Large intestine (tissue), 3 donors: ENCODE measurements at regions not wholly inside any gene's neighbourhood (a gene's known extent, or its start where the extent isn't known, plus 50 kb on each side); places are given as distances from the start of the nearest gene placed in this dataset.

ENCODE experiments used
- DNase-seq, 2 donors: peaks; one replicate each; pipeline versions ENCODE4 v3.0.0 to v3.0.0-alpha.2; 2013
- H3K27ac ChIP-seq: one replicate; pipeline ENCODE4 v1.5.1; 2013; ENCODE audit warnings: low read length
- H3K27me3 ChIP-seq: 2 replicates; pipeline ENCODE4 v1.6.1; 2013; ENCODE audit warnings: low read length; ENCODE audit not compliant: control insufficient read depth, insufficient read depth
- H3K36me3 ChIP-seq: 2 replicates; pipeline ENCODE4 v1.6.1; 2013; ENCODE audit warnings: low read length; ENCODE audit not compliant: control insufficient read depth, insufficient read depth
- H3K4me1 ChIP-seq: one replicate; pipeline ENCODE4 v1.6.1; 2013; ENCODE audit warnings: low read length; ENCODE audit not compliant: control insufficient read depth, insufficient read depth
- H3K4me3 ChIP-seq: one replicate; pipeline ENCODE4 v1.5.1; 2013; ENCODE audit warnings: low read length
- H3K9me3 ChIP-seq: one replicate; pipeline ENCODE4 v1.6.1; 2013; ENCODE audit warnings: mild to moderate bottlenecking, low read depth, low read length, moderate library complexity; ENCODE audit not compliant: control insufficient read depth
- WGBS: methylation state at CpG from one replicate; pipeline ENCODE4 v1.1.5; 2013; ENCODE audit warnings: low lambda C conversion rate; ENCODE audit not compliant: insufficient coverage; 5-methylcytosine and 5-hydroxymethylcytosine counted together

GRCh38 chr4:108567831-108568230 lies 52.5 kb upstream of the RPL34 start:
- no peak overlapping the region for H3K4me3 ChIP-seq
- H3K27me3 ChIP-seq, result no peaks in the 10 kb centered on the region
- H3K4me1 ChIP-seq, result no peaks in the 10 kb centered on the region
- H3K27ac ChIP-seq, result no peak overlapping the region
- H3K9me3 ChIP-seq, result no peaks in the 10 kb centered on the region
- DNase-seq, result no peak
- H3K36me3 ChIP-seq, result no peaks in the 10 kb centered on the region

GRCh38 chr4:108561116-108561515 lies 59.3 kb upstream of the RPL34 start:
- 71% methylated on average over 1 of the region's 3 CpGs for WGBS
- Histone ChIP-seq H3K9me3 (no peaks in the 10 kb centered on the region), H3K27ac (no peak overlapping the region)

GRCh38 chr4:108560616-108561015 lies 59.8 kb upstream of the RPL34 start:
- H3K9me3 ChIP-seq, result no peaks in the 10 kb centered on the region
- H3K36me3 ChIP-seq, result no peaks in the 10 kb centered on the region
- peak in 1 of 2 donors; percentile 5 for DNase-seq
- no peak overlapping the region for H3K4me3 ChIP-seq
- WGBS, result 100% methylated on average over 1 of the region's 4 CpGs
- H3K27me3 ChIP-seq, result peaks cover 2% of the 10 kb centered on the region
- no peak overlapping the region for H3K27ac ChIP-seq
- H3K4me1 ChIP-seq, result no peaks in the 10 kb centered on the region

More at GRCh38 chr4:108561116-108561515, 59.3 kb upstream of the RPL34 start:
- no peaks in the 10 kb centered on the region for H3K36me3 ChIP-seq
- H3K4me3 ChIP-seq, result no peak overlapping the region
- peaks cover 2% of the 10 kb centered on the region for H3K27me3 ChIP-seq
- no peak for DNase-seq
- H3K4me1 ChIP-seq, result no peaks in the 10 kb centered on the region

GRCh38 chr4:108559911-108560310 lies 60.5 kb upstream of the RPL34 start:
- Histone ChIP-seq H3K4me3 (no peak overlapping the region), H3K36me3 (no peaks in the 10 kb centered on the region), H3K4me1 (no peaks in the 10 kb centered on the region), H3K27ac (no peak overlapping the region), H3K9me3 (no peaks in the 10 kb centered on the region), H3K27me3 (peaks cover 2% of the 10 kb centered on the region)
- no peak for DNase-seq
- no CpG with 5 or more reads among the region's 3 CpGs for WGBS

GRCh38 chr4:108559068-108559793 lies 61.1 kb upstream of the RPL34 start:
- Histone ChIP-seq H3K27me3 (peaks cover 2% of the 10 kb centered on the region), H3K27ac (no peak overlapping the region), H3K9me3 (no peaks in the 10 kb centered on the region), H3K4me3 (no peak overlapping the region), H3K36me3 (no peaks in the 10 kb centered on the region), H3K4me1 (no peaks in the 10 kb centered on the region)
- no CpG with 5 or more reads among the region's 7 CpGs for WGBS
- DNase-seq, result no peak

- no peaks in the 10 kb centered on the region for H3K4me1 ChIP-seq
- WGBS, result no CpG with 5 or more reads among the region's 5 CpGs
- H3K27me3 ChIP-seq, result peaks cover 2% of the 10 kb centered on the region
- no peaks in the 10 kb centered on the region for H3K9me3 ChIP-seq
- no peak overlapping the region for H3K27ac ChIP-seq
- no peaks in the 10 kb centered on the region for H3K36me3 ChIP-seq
- DNase-seq, result no peak
- no peak overlapping the region for H3K4me3 ChIP-seq
Observed at GRCh38 chr4:108556588-108557200, 63.7 kb upstream of the RPL34 start.

- H3K9me3 ChIP-seq, result no peaks in the 10 kb centered on the region
- no CpG with 5 or more reads among the region's 5 CpGs for WGBS
- no peak for DNase-seq
- H3K4me3 ChIP-seq, result no peak overlapping the region
- H3K27me3 ChIP-seq, result peaks cover 2% of the 10 kb centered on the region
- no peak overlapping the region for H3K27ac ChIP-seq
- no peaks in the 10 kb centered on the region for H3K4me1 ChIP-seq
- no peaks in the 10 kb centered on the region for H3K36me3 ChIP-seq
Observed at GRCh38 chr4:108556166-108556565, 64.2 kb upstream of the RPL34 start.

GRCh38 chr4:108555701-108556100 lies 64.7 kb upstream of the RPL34 start:
- Histone ChIP-seq H3K4me1 (no peaks in the 10 kb centered on the region), H3K36me3 (no peaks in the 10 kb centered on the region), H3K27ac (no peak overlapping the region), H3K27me3 (peaks cover 2% of the 10 kb centered on the region), H3K9me3 (no peaks in the 10 kb centered on the region), H3K4me3 (no peak overlapping the region)
- WGBS, result 86% methylated on average over 1 of the region's 1 CpG
- DNase-seq, result no peak

- no peaks in the 10 kb centered on the region for H3K9me3 ChIP-seq
- no peaks in the 10 kb centered on the region for H3K27me3 ChIP-seq
- H3K4me1 ChIP-seq, result no peaks in the 10 kb centered on the region
- no peak for DNase-seq
- H3K4me3 ChIP-seq, result no peak overlapping the region
- no peak overlapping the region for H3K27ac ChIP-seq
- no peaks in the 10 kb centered on the region for H3K36me3 ChIP-seq
Observed at GRCh38 chr4:108547682-108548081, 72.7 kb upstream of the RPL34 start.

GRCh38 chr4:108546728-108547127 lies 73.6 kb upstream of the RPL34 start:
- Histone ChIP-seq H3K4me3 (no peak overlapping the region), H3K36me3 (no peaks in the 10 kb centered on the region), H3K9me3 (no peaks in the 10 kb centered on the region), H3K27ac (no peak overlapping the region), H3K27me3 (no peaks in the 10 kb centered on the region), H3K4me1 (no peaks in the 10 kb centered on the region)
- WGBS, result no CpG with 5 or more reads among the region's 3 CpGs
- no peak for DNase-seq

GRCh38 chr4:108544481-108544880 lies 75.9 kb upstream of the RPL34 start:
- Histone ChIP-seq H3K9me3 (no peaks in the 10 kb centered on the region), H3K4me1 (no peaks in the 10 kb centered on the region), H3K27ac (no peak overlapping the region), H3K27me3 (no peaks in the 10 kb centered on the region), H3K4me3 (no peak overlapping the region), H3K36me3 (no peaks in the 10 kb centered on the region)
- WGBS, result 80% methylated on average over 1 of the region's 4 CpGs
- DNase-seq, result no peak
